Vagina (tissue), 2 donors: ENCODE measurements at regions not wholly inside any gene's neighbourhood (a gene's known extent, or its start where the extent isn't known, plus 50 kb on each side); places are given as distances from the start of the nearest gene placed in this dataset.

Source experiments
- DNase-seq, 2 donors: peaks; one replicate each; pipeline ENCODE4 v3.0.0-alpha.2; 2017; ENCODE audit errors: extremely low spot score in 2 of 2
- H3K27ac ChIP-seq: fragments of 200-600 bp; sonication (generic); one replicate; pipeline ENCODE4 v1.5.1; 2019
- H3K27me3 ChIP-seq: fragments of 200-600 bp; sonication (generic); one replicate; pipeline ENCODE4 v1.5.1; 2019
- H3K36me3 ChIP-seq, 2 donors: fragments of 200-600 bp; sonication (generic); one replicate each; pipeline ENCODE4 v1.5.1; 2017 to 2019
- H3K4me1 ChIP-seq: fragments of 200-600 bp; sonication (generic); one replicate; pipeline ENCODE4 v1.5.1; 2019
- H3K4me3 ChIP-seq, 2 donors: fragments of 200-600 bp; sonication (generic); 1 replicate in 1 of 2; 2 replicates in 1 of 2; pipeline ENCODE4 v1.5.1; 2016 to 2019
- H3K9me3 ChIP-seq: fragments of 200-600 bp; sonication (generic); one replicate; pipeline ENCODE4 v1.5.1; 2019
- POLR2A ChIP-seq, 2 donors: fragments of 450-650 bp; IDR thresholded peaks; one replicate each; pipeline ENCODE4 v1.6.1; 2017; ENCODE audit warnings: antibody characterized with exemption in 2 of 2, mild to moderate bottlenecking in 2 of 2, moderate library complexity in 2 of 2
- POLR2AphosphoS5 ChIP-seq, 2 donors: sonication (generic); formaldehyde crosslinking; IDR thresholded peaks; one replicate each; pipeline ENCODE4 v1.9.0; 2017; ENCODE audit warnings: antibody characterized with exemption in 2 of 2, mild to moderate bottlenecking in 2 of 2, low read depth in 1 of 2; ENCODE audit not compliant: insufficient read depth in 1 of 2
- intact Hi-C: fragments of 100-400 bp; cut with DNase I; formaldehyde crosslinking; loops from one replicate; pipeline ENCODE4 v1.15.1; 2023
- TF ChIP-seq, protein P1 (sequence below), 3 experiments: fragments of 450-650 bp in 2 of 3; fragments of 200-600 bp in 1 of 3; sonication (generic) in 1 of 3; IDR thresholded peaks; one replicate each; pipeline ENCODE4 v1.5.1; 2017 to 2019; ENCODE audit warnings: antibody characterized with exemption in 3 of 3, mild to moderate bottlenecking in 2 of 3, moderate library complexity in 2 of 3

- Histone ChIP-seq H3K9me3 (no peaks in the 10 kb centered on the region), H3K27ac (no peak overlapping the region), H3K36me3 (no peaks in the 10 kb centered on the region), H3K4me1 (peaks cover 8% of the 10 kb centered on the region), H3K4me3 (no peak overlapping the region), H3K27me3 (no peaks in the 10 kb centered on the region)
- intact Hi-C loops, result no loop called here
- TF ChIP-seq POLR2A (IDR thresholded peaks at IDR 0.05) (no peak), POLR2AphosphoS5 (IDR thresholded peaks at IDR 0.05; ENCODE audit: insufficient read depth in 1 of 2, low read depth in 1 of 2) (no peak)
- TF ChIP-seq, protein P1, sequence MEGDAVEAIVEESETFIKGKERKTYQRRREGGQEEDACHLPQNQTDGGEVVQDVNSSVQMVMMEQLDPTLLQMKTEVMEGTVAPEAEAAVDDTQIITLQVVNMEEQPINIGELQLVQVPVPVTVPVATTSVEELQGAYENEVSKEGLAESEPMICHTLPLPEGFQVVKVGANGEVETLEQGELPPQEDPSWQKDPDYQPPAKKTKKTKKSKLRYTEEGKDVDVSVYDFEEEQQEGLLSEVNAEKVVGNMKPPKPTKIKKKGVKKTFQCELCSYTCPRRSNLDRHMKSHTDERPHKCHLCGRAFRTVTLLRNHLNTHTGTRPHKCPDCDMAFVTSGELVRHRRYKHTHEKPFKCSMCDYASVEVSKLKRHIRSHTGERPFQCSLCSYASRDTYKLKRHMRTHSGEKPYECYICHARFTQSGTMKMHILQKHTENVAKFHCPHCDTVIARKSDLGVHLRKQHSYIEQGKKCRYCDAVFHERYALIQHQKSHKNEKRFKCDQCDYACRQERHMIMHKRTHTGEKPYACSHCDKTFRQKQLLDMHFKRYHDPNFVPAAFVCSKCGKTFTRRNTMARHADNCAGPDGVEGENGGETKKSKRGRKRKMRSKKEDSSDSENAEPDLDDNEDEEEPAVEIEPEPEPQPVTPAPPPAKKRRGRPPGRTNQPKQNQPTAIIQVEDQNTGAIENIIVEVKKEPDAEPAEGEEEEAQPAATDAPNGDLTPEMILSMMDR (IDR thresholded peaks at IDR 0.05), result no peak
- no peak for DNase-seq
These were observed 55.7 kb upstream of the SLC39A10 start for GRCh38 chr2:195601361-195601760.

- H3K27ac ChIP-seq, result no peak overlapping the region
- TF ChIP-seq POLR2A (IDR thresholded peaks at IDR 0.05) (no peak), POLR2AphosphoS5 (IDR thresholded peaks at IDR 0.05; ENCODE audit: insufficient read depth in 1 of 2, low read depth in 1 of 2) (no peak)
- TF ChIP-seq, protein P1 (IDR thresholded peaks at IDR 0.05), result no peak
These were observed 56.2 kb upstream of the SLC39A10 start for GRCh38 chr2:195600778-195601177.

DNA sequence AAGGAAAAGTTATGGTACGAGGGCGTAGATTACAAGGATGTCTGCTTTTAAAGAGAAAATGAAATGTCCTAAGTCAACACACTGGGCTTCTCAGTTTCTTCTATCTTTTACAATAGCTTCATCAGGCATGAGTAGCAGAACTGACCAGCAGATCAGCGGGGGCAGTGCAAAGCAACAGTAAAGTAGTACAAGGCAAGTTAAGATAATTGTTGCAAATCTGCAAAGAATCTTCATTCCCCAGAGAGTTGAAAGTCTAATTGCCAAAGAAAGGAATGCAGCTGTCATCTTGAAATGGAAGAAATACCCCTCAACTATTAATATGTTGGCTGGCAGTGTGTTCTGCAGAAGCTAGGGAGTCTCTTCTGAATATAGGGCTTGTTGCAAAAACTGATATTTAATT, 60.2 kb upstream of the SLC39A10 start:
- H3K4me1 ChIP-seq, result peaks cover 8% of the 10 kb centered on the region
- no peaks in the 10 kb centered on the region for H3K27me3 ChIP-seq
- TF ChIP-seq POLR2AphosphoS5 (IDR thresholded peaks at IDR 0.05; ENCODE audit: insufficient read depth in 1 of 2, low read depth in 1 of 2) (no peak), POLR2A (IDR thresholded peaks at IDR 0.05) (no peak)
- TF ChIP-seq, protein P1 (IDR thresholded peaks at IDR 0.05), result no peak
- DNase-seq, result no peak
- H3K27ac ChIP-seq, result no peak overlapping the region
- H3K4me3 ChIP-seq, result no peak overlapping the region
- H3K9me3 ChIP-seq, result no peaks in the 10 kb centered on the region
- no peaks in the 10 kb centered on the region for H3K36me3 ChIP-seq
- intact Hi-C loops, result no loop called here

More at GRCh38 chr2:195600778-195601177, 56.2 kb upstream of the SLC39A10 start:
- Histone ChIP-seq H3K4me1 (peaks cover 8% of the 10 kb centered on the region), H3K27me3 (no peaks in the 10 kb centered on the region), H3K4me3 (no peak overlapping the region), H3K9me3 (no peaks in the 10 kb centered on the region), H3K36me3 (no peaks in the 10 kb centered on the region)
- DNase-seq, result no peak
- intact Hi-C loops, result no loop called here

DNA sequence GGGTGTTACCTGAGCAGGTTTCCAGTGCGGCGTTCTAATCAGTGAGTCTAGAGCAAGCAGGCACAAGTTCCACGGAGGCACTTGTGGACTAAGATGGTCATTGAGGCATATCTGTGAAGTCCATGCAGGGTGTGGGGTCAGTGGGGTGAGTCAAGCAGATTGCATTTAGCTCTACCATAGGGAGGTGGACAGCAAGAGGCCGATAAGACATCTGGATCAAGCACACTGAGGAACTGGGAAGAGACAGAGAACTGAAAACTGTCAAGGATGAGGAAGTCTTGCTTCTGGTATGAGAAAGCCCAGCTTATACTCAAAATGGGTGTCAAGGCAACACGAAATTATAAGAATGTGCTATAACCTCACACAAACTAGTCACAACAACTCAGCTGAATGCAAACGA, 61.2 kb upstream of the SLC39A10 start:
- no peak for TF ChIP-seq POLR2A (IDR thresholded peaks at IDR 0.05)
- TF ChIP-seq, protein P1 (IDR thresholded peaks at IDR 0.05), result no peak
- no peak for TF ChIP-seq POLR2AphosphoS5 (IDR thresholded peaks at IDR 0.05; ENCODE audit: insufficient read depth in 1 of 2, low read depth in 1 of 2)
- Histone ChIP-seq H3K27me3 (no peaks in the 10 kb centered on the region), H3K27ac (no peak overlapping the region), H3K4me3 (no peak overlapping the region), H3K4me1 (no peaks in the 10 kb centered on the region), H3K36me3 (no peaks in the 10 kb centered on the region), H3K9me3 (no peaks in the 10 kb centered on the region)
- intact Hi-C loops, result no loop called here
- DNase-seq, result no peak

DNA sequence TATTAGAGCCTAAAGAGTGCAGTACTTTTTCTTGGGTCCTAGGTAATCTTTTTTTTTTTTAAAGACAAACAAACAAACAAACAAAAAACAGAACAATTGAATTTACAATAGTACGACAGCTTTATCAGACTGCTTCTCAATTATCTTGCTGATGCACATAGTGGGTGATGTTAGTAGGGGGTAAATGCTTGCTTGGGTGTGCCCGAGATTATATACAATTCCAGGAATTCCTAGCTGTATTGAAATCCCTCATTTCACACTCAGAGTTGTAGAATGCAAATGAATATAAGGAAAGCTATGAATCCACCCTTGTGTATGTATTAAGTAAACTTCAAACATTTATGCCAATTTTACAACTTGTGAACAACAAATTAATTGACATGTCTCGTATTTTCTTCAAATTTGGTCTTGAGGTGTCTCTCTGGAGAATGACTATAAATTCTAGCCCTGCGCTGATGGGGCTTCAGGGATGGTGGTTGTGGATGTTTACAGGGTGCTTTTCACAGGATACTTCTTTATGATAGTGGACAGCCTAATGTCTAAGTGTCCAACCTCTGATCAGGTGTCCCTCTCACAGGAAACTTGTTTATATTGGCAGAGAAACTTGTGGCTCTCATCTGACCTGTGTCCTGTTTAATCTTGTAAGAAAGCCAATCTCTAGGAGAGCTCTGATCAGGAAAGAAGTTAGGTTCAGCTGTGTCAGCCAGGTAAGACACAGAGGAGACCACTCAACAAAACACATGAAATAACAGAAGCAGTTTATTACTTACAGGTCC, 61.9 kb upstream of the SLC39A10 start:
- H3K27ac ChIP-seq, result no peak overlapping the region
- H3K9me3 ChIP-seq, result no peaks in the 10 kb centered on the region
- no peaks in the 10 kb centered on the region for H3K27me3 ChIP-seq
- no peak for DNase-seq
- peaks cover 6% of the 10 kb centered on the region for H3K4me1 ChIP-seq
- no peak for TF ChIP-seq POLR2AphosphoS5 (IDR thresholded peaks at IDR 0.05; ENCODE audit: insufficient read depth in 1 of 2, low read depth in 1 of 2)
- no peak for TF ChIP-seq POLR2A (IDR thresholded peaks at IDR 0.05)
- TF ChIP-seq, protein P1 (IDR thresholded peaks at IDR 0.05), result no peak
- H3K36me3 ChIP-seq, result no peaks in the 10 kb centered on the region
- no peak overlapping the region for H3K4me3 ChIP-seq
- intact Hi-C loops, result no loop called here
